ENCODE measurements at regions not wholly inside any gene's neighbourhood (a gene's known extent, or its start where the extent isn't known, plus 50 kb on each side); places are given as distances from the start of the nearest gene placed in this dataset.

DNA sequence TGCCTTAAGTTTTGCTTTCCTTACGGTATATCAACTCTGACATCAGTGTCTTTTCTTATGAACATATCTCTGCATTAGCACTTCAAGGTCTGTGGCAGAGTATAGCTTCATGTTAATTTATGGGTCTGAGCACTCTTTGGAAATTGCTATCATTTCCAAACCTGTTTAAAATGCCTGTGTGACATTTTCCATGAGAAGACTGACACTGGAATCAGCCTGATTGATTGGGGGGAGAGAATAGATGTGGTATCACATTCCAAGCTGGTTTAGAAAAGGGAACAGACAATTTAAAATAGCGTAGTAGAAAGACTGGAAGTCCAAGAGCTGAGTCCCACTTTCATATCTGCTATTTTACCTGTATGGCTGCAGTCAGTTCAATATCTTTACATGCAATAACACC, 272.1 kb upstream of the CDH10 start:
- TF ChIP-seq CTCF (IDR thresholded peaks at IDR 0.05): no peak
- H3K36me3 Mint-ChIP-seq (ENCODE audit: low read depth): no peaks in the 10 kb centered on the region
- no peaks in the 10 kb centered on the region for H3K9me3 Mint-ChIP-seq (ENCODE audit: low read depth)
- no peaks in the 10 kb centered on the region for H3K4me1 Mint-ChIP-seq (ENCODE audit: low read depth)
- peaks cover 2% of the 10 kb centered on the region for H3K27me3 Mint-ChIP-seq (ENCODE audit: low read depth)
- no peak for DNase-seq (ENCODE audit: low spot score)
- no peak overlapping the region for H3K27ac Mint-ChIP-seq (ENCODE audit: unreplicated experiment)
- H3K4me3 Mint-ChIP-seq (ENCODE audit: unreplicated experiment): no peak overlapping the region

DNA sequence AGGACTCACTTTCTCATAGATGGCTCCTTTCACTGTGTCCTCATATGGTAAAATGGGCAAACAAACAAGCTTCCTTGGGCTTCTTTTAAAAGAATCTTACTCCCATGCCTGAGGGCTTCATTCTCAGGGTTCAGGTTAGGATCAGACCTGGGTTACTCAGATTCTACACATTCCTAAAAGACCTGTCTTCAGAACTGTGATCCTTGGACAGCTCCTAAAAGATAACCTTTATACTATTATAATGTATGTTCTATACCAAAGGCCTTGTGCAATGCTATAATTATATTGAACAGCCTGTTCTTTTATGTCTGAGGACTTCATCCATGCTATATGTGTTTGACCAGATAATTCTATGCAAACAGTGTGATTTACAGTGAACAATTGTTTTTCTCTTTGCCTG, 264.4 kb upstream of the CDH10 start:
- H3K9me3 Mint-ChIP-seq (ENCODE audit: low read depth): no peaks in the 10 kb centered on the region
- TF ChIP-seq CTCF (IDR thresholded peaks at IDR 0.05): no peak
- no peak for DNase-seq (ENCODE audit: low spot score)
- H3K4me1 Mint-ChIP-seq (ENCODE audit: low read depth): no peaks in the 10 kb centered on the region
- no peaks in the 10 kb centered on the region for H3K36me3 Mint-ChIP-seq (ENCODE audit: low read depth)
- H3K4me3 Mint-ChIP-seq (ENCODE audit: unreplicated experiment): no peak overlapping the region
- H3K27ac Mint-ChIP-seq (ENCODE audit: unreplicated experiment): no peak overlapping the region
- no peaks in the 10 kb centered on the region for H3K27me3 Mint-ChIP-seq (ENCODE audit: low read depth)

GRCh38 chr5:24906689-24907088, 261.9 kb upstream of the CDH10 start:
- H3K4me1 Mint-ChIP-seq (ENCODE audit: low read depth): no peaks in the 10 kb centered on the region
- H3K36me3 Mint-ChIP-seq (ENCODE audit: low read depth): no peaks in the 10 kb centered on the region
- H3K27me3 Mint-ChIP-seq (ENCODE audit: low read depth): no peaks in the 10 kb centered on the region
- no peak overlapping the region for H3K4me3 Mint-ChIP-seq (ENCODE audit: unreplicated experiment)
- no peak for DNase-seq (ENCODE audit: low spot score)
- no peaks in the 10 kb centered on the region for H3K9me3 Mint-ChIP-seq (ENCODE audit: low read depth)
- no peak for TF ChIP-seq CTCF (IDR thresholded peaks at IDR 0.05)
- H3K27ac Mint-ChIP-seq (ENCODE audit: unreplicated experiment): no peak overlapping the region

GRCh38 chr5:24904981-24905517, 260.3 kb upstream of the CDH10 start:
- no peak for TF ChIP-seq CTCF (IDR thresholded peaks at IDR 0.05)
- H3K4me3 Mint-ChIP-seq (ENCODE audit: unreplicated experiment): no peak overlapping the region
- no peak for DNase-seq (ENCODE audit: low spot score)
- H3K27me3 Mint-ChIP-seq (ENCODE audit: low read depth): no peaks in the 10 kb centered on the region
- no peaks in the 10 kb centered on the region for H3K9me3 Mint-ChIP-seq (ENCODE audit: low read depth)
- no peak overlapping the region for H3K27ac Mint-ChIP-seq (ENCODE audit: unreplicated experiment)
- H3K4me1 Mint-ChIP-seq (ENCODE audit: low read depth): no peaks in the 10 kb centered on the region
- no peaks in the 10 kb centered on the region for H3K36me3 Mint-ChIP-seq (ENCODE audit: low read depth)

- DNase-seq (ENCODE audit: low spot score): no peak
- H3K27ac Mint-ChIP-seq (ENCODE audit: unreplicated experiment): no peak overlapping the region
Measured at GRCh38 chr5:24899180-24899579, 254.4 kb upstream of the CDH10 start.

More at GRCh38 chr5:24899180-24899579, 254.4 kb upstream of the CDH10 start:
- Mint-ChIP-seq H3K27me3 (ENCODE audit: low read depth) (no peaks in the 10 kb centered on the region), H3K4me3 (ENCODE audit: unreplicated experiment) (no peak overlapping the region), H3K36me3 (ENCODE audit: low read depth) (no peaks in the 10 kb centered on the region), H3K4me1 (ENCODE audit: low read depth) (no peaks in the 10 kb centered on the region), H3K9me3 (ENCODE audit: low read depth) (peaks cover 9% of the 10 kb centered on the region)
- TF ChIP-seq CTCF (IDR thresholded peaks at IDR 0.05): no peak
